ENCODE measurements at regions not wholly inside any gene's neighbourhood (a gene's known extent, or its start where the extent isn't known, plus 50 kb on each side); places are given as distances from the start of the nearest gene placed in this dataset.

- H3K4me1 Mint-ChIP-seq (ENCODE audit: low read depth), result no peaks in the 10 kb centered on the region
- H3K9me3 Mint-ChIP-seq (ENCODE audit: low read depth), result peaks cover 9% of the 10 kb centered on the region
- no peak overlapping the region for H3K4me3 Mint-ChIP-seq (ENCODE audit: unreplicated experiment)
These were observed 278.1 kb upstream of the CHRNA7 start for GRCh38 chr15:31752065-31752762.

GRCh38 chr15:31752905-31753304, 277.4 kb upstream of the CHRNA7 start:
- H3K4me1 Mint-ChIP-seq (ENCODE audit: low read depth), result no peaks in the 10 kb centered on the region
- TF ChIP-seq CTCF (IDR thresholded peaks at IDR 0.05), result no peak
- H3K4me3 Mint-ChIP-seq (ENCODE audit: unreplicated experiment), result no peak overlapping the region
- no peaks in the 10 kb centered on the region for H3K36me3 Mint-ChIP-seq (ENCODE audit: low read depth)
- H3K27me3 Mint-ChIP-seq (ENCODE audit: low read depth), result no peaks in the 10 kb centered on the region
- H3K9me3 Mint-ChIP-seq (ENCODE audit: low read depth), result peaks cover 9% of the 10 kb centered on the region
- no peak overlapping the region for H3K27ac Mint-ChIP-seq (ENCODE audit: unreplicated experiment)
- DNase-seq (ENCODE audit: low spot score), result no peak

More at GRCh38 chr15:31752065-31752762, 278.1 kb upstream of the CHRNA7 start:
- H3K27me3 Mint-ChIP-seq (ENCODE audit: low read depth), result no peaks in the 10 kb centered on the region
- no peak for DNase-seq (ENCODE audit: low spot score)
- no peak overlapping the region for H3K27ac Mint-ChIP-seq (ENCODE audit: unreplicated experiment)
- no peaks in the 10 kb centered on the region for H3K36me3 Mint-ChIP-seq (ENCODE audit: low read depth)
- no peak for TF ChIP-seq CTCF (IDR thresholded peaks at IDR 0.05)

- Mint-ChIP-seq H3K9me3 (ENCODE audit: low read depth) (no peaks in the 10 kb centered on the region), H3K4me3 (ENCODE audit: unreplicated experiment) (no peak overlapping the region), H3K27me3 (ENCODE audit: low read depth) (peaks cover 4% of the 10 kb centered on the region), H3K27ac (ENCODE audit: unreplicated experiment) (no peak overlapping the region), H3K36me3 (ENCODE audit: low read depth) (no peaks in the 10 kb centered on the region), H3K4me1 (ENCODE audit: low read depth) (no peaks in the 10 kb centered on the region)
- no peak for DNase-seq (ENCODE audit: low spot score)
- no peak for TF ChIP-seq CTCF (IDR thresholded peaks at IDR 0.05)
These were observed 272.2 kb upstream of the CHRNA7 start for GRCh38 chr15:31758126-31758525.

- H3K27ac Mint-ChIP-seq (ENCODE audit: unreplicated experiment), result no peak overlapping the region
- peaks cover 5% of the 10 kb centered on the region for H3K9me3 Mint-ChIP-seq (ENCODE audit: low read depth)
- H3K4me3 Mint-ChIP-seq (ENCODE audit: unreplicated experiment), result no peak overlapping the region
- peaks cover 15% of the 10 kb centered on the region for H3K27me3 Mint-ChIP-seq (ENCODE audit: low read depth)
- no peaks in the 10 kb centered on the region for H3K4me1 Mint-ChIP-seq (ENCODE audit: low read depth)
- no peak for TF ChIP-seq CTCF (IDR thresholded peaks at IDR 0.05)
- H3K36me3 Mint-ChIP-seq (ENCODE audit: low read depth), result no peaks in the 10 kb centered on the region
- no peak for DNase-seq (ENCODE audit: low spot score)
These were observed 262.3 kb upstream of the CHRNA7 start for GRCh38 chr15:31768055-31768454.

- Mint-ChIP-seq H3K4me3 (ENCODE audit: unreplicated experiment) (no peak overlapping the region), H3K36me3 (ENCODE audit: low read depth) (no peaks in the 10 kb centered on the region), H3K27me3 (ENCODE audit: low read depth) (no peaks in the 10 kb centered on the region), H3K4me1 (ENCODE audit: low read depth) (no peaks in the 10 kb centered on the region), H3K9me3 (ENCODE audit: low read depth) (peaks cover 2% of the 10 kb centered on the region), H3K27ac (ENCODE audit: unreplicated experiment) (no peak overlapping the region)
- DNase-seq (ENCODE audit: low spot score), result no peak
- TF ChIP-seq CTCF (IDR thresholded peaks at IDR 0.05), result no peak
These were observed 256.3 kb upstream of the CHRNA7 start for GRCh38 chr15:31774045-31774444.
